Stomach (tissue), 8 donors: ENCODE measurements at regions not wholly inside any gene's neighbourhood (a gene's known extent, or its start where the extent isn't known, plus 50 kb on each side); places are given as distances from the start of the nearest gene placed in this dataset.

Experiments
- DNase-seq, 2 donors: peaks; one replicate each; pipeline versions ENCODE4 v3.0.0 to v3.0.0-alpha.2; 2013 to 2019
- H3K27ac ChIP-seq, 5 donors: fragments of 200-600 bp in 4 of 5; sonication (generic) in 4 of 5; one replicate each; pipeline ENCODE4 v1.5.1; 2013 to 2019; ENCODE audit warnings: mild to moderate bottlenecking in 1 of 5, moderate library complexity in 1 of 5
- H3K27me3 ChIP-seq, 3 donors: fragments of 200-600 bp; sonication (generic); one replicate each; pipeline ENCODE4 v1.5.1; 2017 to 2019; ENCODE audit warnings: mixed run types in 1 of 3
- H3K36me3 ChIP-seq, 4 donors: fragments of 200-600 bp; sonication (generic); 1 replicate in 3 of 4; 2 replicates in 1 of 4; pipeline ENCODE4 v1.5.1; 2016 to 2019
- H3K4me1 ChIP-seq, 4 donors: fragments of 200-600 bp; sonication (generic); one replicate each; pipeline ENCODE4 v1.5.1; 2016 to 2019
- H3K4me3 ChIP-seq, 4 donors: fragments of 200-600 bp; sonication (generic) in 3 of 4; one replicate each; pipeline ENCODE4 v1.5.1; 2016 to 2019; ENCODE audit warnings: mild to moderate bottlenecking in 1 of 4
- H3K9me3 ChIP-seq, 4 donors: fragments of 200-600 bp; sonication (generic); one replicate each; pipeline ENCODE4 v1.5.1; 2016 to 2019
- EP300 ChIP-seq: sonication (generic); formaldehyde crosslinking; IDR thresholded peaks from one replicate; pipeline ENCODE4 v1.6.1; 2017; ENCODE audit warnings: antibody characterized with exemption
- POLR2A ChIP-seq, 4 donors: fragments of 450-650 bp; IDR thresholded peaks; one replicate each; pipeline ENCODE4 v1.6.1; 2016; ENCODE audit warnings: antibody characterized with exemption in 4 of 4, control low read depth in 2 of 4, mild to moderate bottlenecking in 1 of 4, moderate library complexity in 1 of 4
- POLR2AphosphoS5 ChIP-seq, 3 donors: sonication (generic); formaldehyde crosslinking; IDR thresholded peaks; one replicate each; pipeline ENCODE4 v1.6.1; 2016; ENCODE audit warnings: antibody characterized with exemption in 3 of 3
- WGBS, 5 donors: extraction: QIAGEN DNeasy Blood & Tissue Kit in 3 of 5; methylation state at CpG; one replicate each; pipeline versions ENCODE4 v1.1.5 to v1.1.7; 2013 to 2018; 5-methylcytosine and 5-hydroxymethylcytosine counted together
- intact Hi-C: fragments of 100-400 bp; cut with DNase I; formaldehyde crosslinking; loops from one replicate; pipeline ENCODE4 v1.15.1; 2023; ENCODE audit warnings: low total_unique reads
- TF ChIP-seq, protein P1 (sequence below), 7 experiments: fragments of 450-650 bp in 4 of 7; fragments of 200-600 bp in 3 of 7; sonication (generic) in 3 of 7; IDR thresholded peaks; one replicate each; pipeline ENCODE4 v1.5.1; 2016 to 2019; ENCODE audit warnings: antibody characterized with exemption in 7 of 7, control low read depth in 2 of 7, mild to moderate bottlenecking in 1 of 7
- donor health status: healthy with polysubstance abuse.
- donor health status: Bipolar disorder and iron deficiency.
- donor health status: healthy.

DNA sequence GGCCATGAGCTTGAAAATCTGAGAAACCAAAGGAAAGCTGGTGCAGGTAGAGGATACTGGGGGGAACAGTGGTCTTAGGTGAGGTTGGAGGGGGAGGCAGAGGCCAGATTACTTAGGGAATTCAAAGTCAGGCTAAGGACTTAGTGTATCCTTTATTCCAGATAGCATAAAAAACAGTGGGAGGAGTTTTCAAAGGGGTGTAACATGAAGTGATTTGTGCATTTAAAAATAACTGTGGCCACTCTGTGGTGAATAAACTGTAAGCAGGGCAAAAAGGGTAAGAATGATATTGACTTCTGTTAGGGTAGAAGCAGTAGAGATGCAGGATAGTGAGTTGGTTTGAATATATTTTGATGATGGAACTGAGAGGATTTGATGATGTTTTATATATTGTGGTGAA is 313.2 kb downstream of the EMP1 start:
- no peak for DNase-seq

DNA sequence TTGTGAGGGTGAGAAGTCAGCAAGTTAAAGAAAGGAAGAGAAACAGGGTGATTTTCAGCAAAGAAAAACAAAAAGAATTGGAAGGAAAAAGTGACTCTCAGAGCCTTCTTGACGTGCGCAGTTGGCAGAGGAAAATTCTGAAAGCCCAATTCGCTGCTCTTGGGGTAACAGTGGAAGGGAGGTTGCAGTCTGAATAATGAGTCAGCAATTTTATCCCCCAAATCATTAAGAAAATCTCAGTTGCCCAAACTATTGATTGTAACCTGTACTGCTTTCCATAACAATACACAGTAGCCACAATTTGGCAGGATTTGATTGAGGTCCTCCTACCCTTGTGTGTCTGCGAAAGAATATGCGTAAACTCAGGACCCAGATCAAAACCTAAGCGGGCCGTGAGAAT is 309.1 kb downstream of the EMP1 start:
- intact Hi-C loops: no loop called here
- 75 to 91% (median 87%) methylated on average over 7 of the region's 7 CpGs for WGBS, 5 donors
- Histone ChIP-seq H3K27ac (no peak overlapping the region), H3K9me3 (no peaks in the 10 kb centered on the region), H3K4me3 (no peak overlapping the region), H3K36me3 (no peaks in the 10 kb centered on the region), H3K4me1 (no peaks in the 10 kb centered on the region), H3K27me3 (no peaks in the 10 kb centered on the region)
- no peak for DNase-seq
- TF ChIP-seq POLR2AphosphoS5 (IDR thresholded peaks at IDR 0.05) (no peak), POLR2A (IDR thresholded peaks at IDR 0.05) (no peak), EP300 (no peak)
- TF ChIP-seq, protein P1, sequence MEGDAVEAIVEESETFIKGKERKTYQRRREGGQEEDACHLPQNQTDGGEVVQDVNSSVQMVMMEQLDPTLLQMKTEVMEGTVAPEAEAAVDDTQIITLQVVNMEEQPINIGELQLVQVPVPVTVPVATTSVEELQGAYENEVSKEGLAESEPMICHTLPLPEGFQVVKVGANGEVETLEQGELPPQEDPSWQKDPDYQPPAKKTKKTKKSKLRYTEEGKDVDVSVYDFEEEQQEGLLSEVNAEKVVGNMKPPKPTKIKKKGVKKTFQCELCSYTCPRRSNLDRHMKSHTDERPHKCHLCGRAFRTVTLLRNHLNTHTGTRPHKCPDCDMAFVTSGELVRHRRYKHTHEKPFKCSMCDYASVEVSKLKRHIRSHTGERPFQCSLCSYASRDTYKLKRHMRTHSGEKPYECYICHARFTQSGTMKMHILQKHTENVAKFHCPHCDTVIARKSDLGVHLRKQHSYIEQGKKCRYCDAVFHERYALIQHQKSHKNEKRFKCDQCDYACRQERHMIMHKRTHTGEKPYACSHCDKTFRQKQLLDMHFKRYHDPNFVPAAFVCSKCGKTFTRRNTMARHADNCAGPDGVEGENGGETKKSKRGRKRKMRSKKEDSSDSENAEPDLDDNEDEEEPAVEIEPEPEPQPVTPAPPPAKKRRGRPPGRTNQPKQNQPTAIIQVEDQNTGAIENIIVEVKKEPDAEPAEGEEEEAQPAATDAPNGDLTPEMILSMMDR (IDR thresholded peaks at IDR 0.05): no peak

More for the DNA sequence above, 313.2 kb downstream of the EMP1 start:
- Histone ChIP-seq H3K27ac (no peak overlapping the region), H3K9me3 (peaks cover 0 to 10% (median 8%) of the 10 kb centered on the region in 4 donors), H3K36me3 (no peaks in the 10 kb centered on the region), H3K27me3 (no peaks in the 10 kb centered on the region), H3K4me3 (no peak overlapping the region), H3K4me1 (no peaks in the 10 kb centered on the region)
- no peak for TF ChIP-seq EP300
- TF ChIP-seq POLR2AphosphoS5 (IDR thresholded peaks at IDR 0.05): no peak
- no peak for TF ChIP-seq POLR2A (IDR thresholded peaks at IDR 0.05)
- TF ChIP-seq, protein P1 (IDR thresholded peaks at IDR 0.05): no peak
- intact Hi-C loops: no loop called here

DNA sequence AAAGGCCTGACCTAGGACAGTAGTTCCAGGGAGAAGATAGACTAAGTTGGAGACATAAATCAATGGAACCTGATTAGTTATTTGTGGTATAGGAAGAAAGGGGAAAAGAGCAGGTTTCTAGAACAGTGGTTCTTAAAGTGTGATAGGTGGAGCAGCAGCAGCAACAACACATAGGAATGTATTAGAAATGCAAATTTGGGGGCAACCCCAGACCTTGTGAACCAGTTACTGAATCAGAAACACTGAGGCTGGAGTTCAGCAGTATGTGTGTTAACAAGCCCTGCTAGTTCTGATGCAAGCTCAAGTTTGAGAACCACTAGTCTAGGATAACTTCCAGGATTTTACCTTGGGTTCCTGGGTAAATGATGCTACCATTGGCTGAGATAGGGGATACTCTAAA is 308.7 kb downstream of the EMP1 start:
- no peak for DNase-seq
- Histone ChIP-seq H3K36me3 (no peaks in the 10 kb centered on the region), H3K27ac (no peak overlapping the region), H3K27me3 (no peaks in the 10 kb centered on the region), H3K4me3 (no peak overlapping the region), H3K4me1 (no peaks in the 10 kb centered on the region), H3K9me3 (no peaks in the 10 kb centered on the region)
- TF ChIP-seq, protein P1 (IDR thresholded peaks at IDR 0.05): no peak
- TF ChIP-seq POLR2A (IDR thresholded peaks at IDR 0.05): no peak
- TF ChIP-seq EP300: no peak
- TF ChIP-seq POLR2AphosphoS5 (IDR thresholded peaks at IDR 0.05): no peak
- intact Hi-C loops: no loop called here

DNA sequence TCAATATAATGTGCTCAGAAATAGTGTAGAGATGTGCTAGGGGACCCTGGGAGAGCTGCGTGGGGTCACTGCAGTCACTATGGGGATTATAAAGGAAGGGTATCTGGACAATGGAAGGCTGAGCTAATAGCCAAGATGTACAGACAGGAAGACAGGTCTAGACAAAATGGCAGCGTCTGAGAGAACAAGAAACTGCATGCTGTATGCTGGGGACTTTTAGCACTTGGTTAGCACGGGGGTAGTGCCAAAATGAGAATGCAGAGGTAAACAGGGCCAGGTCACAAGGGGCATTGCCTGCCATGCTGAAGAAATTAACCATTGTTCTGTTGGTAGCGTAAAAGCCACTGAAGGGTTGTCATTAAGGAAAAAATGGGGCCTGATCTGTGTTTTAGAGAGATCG is 308.2 kb downstream of the EMP1 start:
- Histone ChIP-seq H3K27me3 (no peaks in the 10 kb centered on the region), H3K27ac (no peak overlapping the region), H3K9me3 (no peaks in the 10 kb centered on the region), H3K36me3 (no peaks in the 10 kb centered on the region), H3K4me3 (no peak overlapping the region), H3K4me1 (no peaks in the 10 kb centered on the region)
- DNase-seq: no peak
- TF ChIP-seq POLR2A (IDR thresholded peaks at IDR 0.05): no peak
- TF ChIP-seq, protein P1 (IDR thresholded peaks at IDR 0.05): no peak
- TF ChIP-seq POLR2AphosphoS5 (IDR thresholded peaks at IDR 0.05): no peak
- no peak for TF ChIP-seq EP300
- WGBS, 5 donors: 58 to 78% (median 69%) methylated on average over 5 of the region's 5 CpGs
- intact Hi-C loops: no loop called here

DNA sequence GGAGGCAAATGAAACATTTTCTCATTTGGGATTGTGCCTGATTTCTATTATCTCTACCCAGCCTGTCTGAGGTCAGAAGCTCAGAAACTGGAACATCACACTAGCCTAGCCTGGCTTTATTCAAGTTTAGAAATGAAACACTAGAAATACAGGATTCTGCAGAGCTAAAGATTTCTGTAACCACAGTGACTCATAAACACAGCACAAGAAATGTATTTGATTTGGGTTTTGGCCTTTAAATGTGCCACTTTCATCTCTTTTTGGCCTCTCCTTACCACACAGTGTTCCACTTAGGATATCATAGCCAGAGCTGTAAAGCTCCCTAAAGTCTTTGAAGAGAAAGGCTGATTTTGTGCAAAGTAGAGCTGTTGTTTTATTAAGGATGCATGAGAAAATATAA is 307.5 kb downstream of the EMP1 start:
- intact Hi-C loops: no loop called here
- Histone ChIP-seq H3K27me3 (peaks cover 0 to 3% (median 0%) of the 10 kb centered on the region in 3 donors), H3K36me3 (no peaks in the 10 kb centered on the region), H3K9me3 (no peaks in the 10 kb centered on the region), H3K4me3 (no peak overlapping the region), H3K27ac (no peak overlapping the region), H3K4me1 (no peaks in the 10 kb centered on the region)
- DNase-seq: no peak
- TF ChIP-seq POLR2A (IDR thresholded peaks at IDR 0.05) (no peak), EP300 (no peak), POLR2AphosphoS5 (IDR thresholded peaks at IDR 0.05) (no peak)
- TF ChIP-seq, protein P1 (IDR thresholded peaks at IDR 0.05): no peak
